HFFc6 (cell line): ENCODE measurements at regions not wholly inside any gene's neighbourhood (a gene's known extent, or its start where the extent isn't known, plus 50 kb on each side); places are given as distances from the start of the nearest gene placed in this dataset.

ENCODE experiments used
- DNase-seq: peaks from one replicate; pipeline ENCODE4 v3.0.0-alpha.2; 2018
- H3K27ac Mint-ChIP-seq: 2 replicates; pipeline ENCODE4 v1.8.0; 2020; ENCODE audit warnings: mild to moderate bottlenecking, mixed read lengths
- H3K27me3 Mint-ChIP-seq: 2 replicates; pipeline ENCODE4 v1.8.0; 2021; ENCODE audit warnings: mild to moderate bottlenecking, moderate library complexity, mixed read lengths; ENCODE audit not compliant: insufficient read depth
- H3K36me3 Mint-ChIP-seq: 2 replicates; pipeline ENCODE4 v1.8.0; 2021; ENCODE audit warnings: low read depth, mixed read lengths
- H3K4me1 Mint-ChIP-seq: 2 replicates; pipeline ENCODE4 v1.8.0; 2020; ENCODE audit warnings: low read depth, mixed read lengths
- H3K4me3 Mint-ChIP-seq: 2 replicates; pipeline ENCODE4 v1.8.0; 2020; ENCODE audit warnings: mild to moderate bottlenecking, moderate library complexity, mixed read lengths
- H3K9me3 Mint-ChIP-seq: 2 replicates; pipeline ENCODE4 v1.8.0; 2020; ENCODE audit warnings: mild to moderate bottlenecking, mixed read lengths
- TF ChIP-seq, protein P1 (sequence below): fragments of 200-600 bp; sonication (generic); IDR thresholded peaks from 2 replicates; pipeline ENCODE4 v1.5.0; 2021; ENCODE audit warnings: antibody characterized with exemption, mild to moderate bottlenecking

GRCh38 chr1:98336472-98337083, 324.9 kb upstream of the SNX7 start:
- H3K27ac Mint-ChIP-seq, result no peak overlapping the region
- TF ChIP-seq, protein P1, sequence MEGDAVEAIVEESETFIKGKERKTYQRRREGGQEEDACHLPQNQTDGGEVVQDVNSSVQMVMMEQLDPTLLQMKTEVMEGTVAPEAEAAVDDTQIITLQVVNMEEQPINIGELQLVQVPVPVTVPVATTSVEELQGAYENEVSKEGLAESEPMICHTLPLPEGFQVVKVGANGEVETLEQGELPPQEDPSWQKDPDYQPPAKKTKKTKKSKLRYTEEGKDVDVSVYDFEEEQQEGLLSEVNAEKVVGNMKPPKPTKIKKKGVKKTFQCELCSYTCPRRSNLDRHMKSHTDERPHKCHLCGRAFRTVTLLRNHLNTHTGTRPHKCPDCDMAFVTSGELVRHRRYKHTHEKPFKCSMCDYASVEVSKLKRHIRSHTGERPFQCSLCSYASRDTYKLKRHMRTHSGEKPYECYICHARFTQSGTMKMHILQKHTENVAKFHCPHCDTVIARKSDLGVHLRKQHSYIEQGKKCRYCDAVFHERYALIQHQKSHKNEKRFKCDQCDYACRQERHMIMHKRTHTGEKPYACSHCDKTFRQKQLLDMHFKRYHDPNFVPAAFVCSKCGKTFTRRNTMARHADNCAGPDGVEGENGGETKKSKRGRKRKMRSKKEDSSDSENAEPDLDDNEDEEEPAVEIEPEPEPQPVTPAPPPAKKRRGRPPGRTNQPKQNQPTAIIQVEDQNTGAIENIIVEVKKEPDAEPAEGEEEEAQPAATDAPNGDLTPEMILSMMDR, result no peak
- peaks cover 39% of the 10 kb centered on the region for H3K4me1 Mint-ChIP-seq
- H3K9me3 Mint-ChIP-seq, result no peaks in the 10 kb centered on the region
- H3K27me3 Mint-ChIP-seq, result no peaks in the 10 kb centered on the region; the same call in 1 of the 2 replicates
- no peak for DNase-seq
- H3K4me3 Mint-ChIP-seq, result no peak overlapping the region
- peaks cover 14% of the 10 kb centered on the region for H3K36me3 Mint-ChIP-seq

DNA sequence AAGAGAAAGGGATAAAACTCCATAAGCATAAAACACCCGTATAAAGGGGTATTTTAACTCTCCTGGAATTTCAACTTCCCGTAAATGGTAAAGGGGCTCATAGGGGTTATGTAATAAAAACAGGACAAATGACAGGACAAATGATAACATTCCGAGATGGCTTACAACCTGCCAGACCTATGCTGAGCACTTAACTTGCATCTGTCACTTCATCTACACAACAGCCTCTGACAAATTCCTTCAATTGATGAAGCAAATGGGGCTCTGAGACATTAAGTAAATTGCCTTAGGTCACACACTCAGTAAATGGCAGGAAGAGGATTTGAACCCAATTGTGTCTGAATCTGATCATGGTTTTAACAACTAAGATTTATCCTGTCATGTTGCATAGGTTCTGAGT, 327.6 kb upstream of the SNX7 start:
- Mint-ChIP-seq H3K36me3 (peaks cover 15% of the 10 kb centered on the region), H3K4me1 (peaks cover 41% of the 10 kb centered on the region), H3K27ac (no peak overlapping the region; the same call in 1 of the 2 replicates), H3K4me3 (no peak overlapping the region), H3K27me3 (no peaks in the 10 kb centered on the region; the same call in 1 of the 2 replicates), H3K9me3 (no peaks in the 10 kb centered on the region)
- DNase-seq, result no peak
- TF ChIP-seq, protein P1, result no peak

- Mint-ChIP-seq H3K27ac (peak overlapping the region; percentile 19; the same call in 1 of the 2 replicates), H3K4me1 (peaks cover 46% of the 10 kb centered on the region), H3K9me3 (no peaks in the 10 kb centered on the region), H3K27me3 (no peaks in the 10 kb centered on the region; the same call in 1 of the 2 replicates), H3K4me3 (no peak overlapping the region), H3K36me3 (peaks cover 18% of the 10 kb centered on the region)
- DNase-seq, result no peak
- TF ChIP-seq, protein P1, result no peak
These were observed 328.1 kb upstream of the SNX7 start for GRCh38 chr1:98333406-98333805.

GRCh38 chr1:98331718-98332311, 329.7 kb upstream of the SNX7 start:
- Mint-ChIP-seq H3K27me3 (no peaks in the 10 kb centered on the region; the same call in 1 of the 2 replicates), H3K36me3 (peaks cover 18% of the 10 kb centered on the region), H3K27ac (peak overlapping the region; percentile 91), H3K4me1 (peaks cover 62% of the 10 kb centered on the region), H3K9me3 (no peaks in the 10 kb centered on the region), H3K4me3 (peak overlapping the region; percentile 34; the same call in 1 of the 2 replicates)
- TF ChIP-seq, protein P1, result no peak
- no peak for DNase-seq

DNA sequence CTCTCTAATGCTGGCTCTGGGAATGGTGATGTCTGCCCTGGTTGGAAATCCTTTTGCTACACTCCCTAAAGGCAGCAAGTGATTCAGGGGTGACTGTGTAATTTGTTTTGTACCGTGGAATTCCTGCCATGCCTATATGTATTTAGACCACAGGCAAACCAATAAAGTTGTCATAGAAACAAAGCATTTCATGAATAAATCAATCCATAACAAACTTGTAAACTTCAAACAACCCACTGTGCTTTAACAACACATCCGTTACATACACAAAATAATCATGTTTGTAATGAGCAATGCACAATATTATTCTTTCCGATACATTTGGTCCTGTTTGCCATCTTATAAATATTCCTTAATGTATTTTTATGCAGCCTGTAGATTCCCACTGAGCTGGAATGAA, 330.3 kb upstream of the SNX7 start:
- Mint-ChIP-seq H3K27ac (peak overlapping the region; percentile 91), H3K9me3 (no peaks in the 10 kb centered on the region), H3K36me3 (peaks cover 18% of the 10 kb centered on the region), H3K27me3 (no peaks in the 10 kb centered on the region; the same call in 1 of the 2 replicates), H3K4me3 (peak overlapping the region; percentile 34), H3K4me1 (peaks cover 66% of the 10 kb centered on the region)
- TF ChIP-seq, protein P1, result no peak
- peak; percentile 89 for DNase-seq
